GM13977 (cell line): ENCODE measurements at regions not wholly inside any gene's neighbourhood (a gene's known extent, or its start where the extent isn't known, plus 50 kb on each side); places are given as distances from the start of the nearest gene placed in this dataset.

ENCODE experiments used
- DNase-seq: peaks from one replicate; pipeline ENCODE4 v3.0.0; 2012; ENCODE audit warnings: low spot score
- in situ Hi-C: fragments of 300-500 bp; cut with MboI; formaldehyde crosslinking; loops from one replicate; pipeline ENCODE4 v1.12.0; 2022; ENCODE audit warnings: low sequenced_read_pairs, low pct_unique_long_range_greater_than_20kb, mixed read lengths, inconsistent platforms; ENCODE audit not compliant: unreplicated experiment
- TF ChIP-seq, protein P1 (sequence below): IDR thresholded peaks from 2 replicates; pipeline ENCODE4 v1.5.1; 2012; ENCODE audit warnings: mild to moderate bottlenecking, control low read depth; ENCODE audit not compliant: insufficient read depth; ENCODE audit errors: extremely low read depth, missing control alignments

DNA sequence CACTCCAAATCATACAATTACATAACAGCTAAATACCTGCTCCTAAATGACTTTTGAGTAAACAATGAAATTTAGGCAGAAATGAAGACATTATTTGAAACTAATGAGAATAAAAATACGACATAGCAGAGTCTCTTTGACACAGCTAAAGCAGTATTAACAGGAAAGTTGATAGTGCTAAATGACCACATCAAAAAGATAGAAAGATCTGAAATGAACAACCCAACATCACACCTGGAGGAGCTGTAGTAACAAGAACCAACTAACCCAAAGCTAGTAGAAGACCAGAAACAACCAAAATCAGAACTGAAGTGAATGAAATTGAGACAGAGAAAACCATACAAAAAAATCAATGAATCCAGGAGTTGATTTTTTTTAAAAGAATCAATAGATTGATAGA lies 257.8 kb downstream of the ARAP2 start:
- in situ Hi-C loops = no loop called here
- TF ChIP-seq, protein P1, sequence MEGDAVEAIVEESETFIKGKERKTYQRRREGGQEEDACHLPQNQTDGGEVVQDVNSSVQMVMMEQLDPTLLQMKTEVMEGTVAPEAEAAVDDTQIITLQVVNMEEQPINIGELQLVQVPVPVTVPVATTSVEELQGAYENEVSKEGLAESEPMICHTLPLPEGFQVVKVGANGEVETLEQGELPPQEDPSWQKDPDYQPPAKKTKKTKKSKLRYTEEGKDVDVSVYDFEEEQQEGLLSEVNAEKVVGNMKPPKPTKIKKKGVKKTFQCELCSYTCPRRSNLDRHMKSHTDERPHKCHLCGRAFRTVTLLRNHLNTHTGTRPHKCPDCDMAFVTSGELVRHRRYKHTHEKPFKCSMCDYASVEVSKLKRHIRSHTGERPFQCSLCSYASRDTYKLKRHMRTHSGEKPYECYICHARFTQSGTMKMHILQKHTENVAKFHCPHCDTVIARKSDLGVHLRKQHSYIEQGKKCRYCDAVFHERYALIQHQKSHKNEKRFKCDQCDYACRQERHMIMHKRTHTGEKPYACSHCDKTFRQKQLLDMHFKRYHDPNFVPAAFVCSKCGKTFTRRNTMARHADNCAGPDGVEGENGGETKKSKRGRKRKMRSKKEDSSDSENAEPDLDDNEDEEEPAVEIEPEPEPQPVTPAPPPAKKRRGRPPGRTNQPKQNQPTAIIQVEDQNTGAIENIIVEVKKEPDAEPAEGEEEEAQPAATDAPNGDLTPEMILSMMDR = no peak
- DNase-seq = no peak

DNA sequence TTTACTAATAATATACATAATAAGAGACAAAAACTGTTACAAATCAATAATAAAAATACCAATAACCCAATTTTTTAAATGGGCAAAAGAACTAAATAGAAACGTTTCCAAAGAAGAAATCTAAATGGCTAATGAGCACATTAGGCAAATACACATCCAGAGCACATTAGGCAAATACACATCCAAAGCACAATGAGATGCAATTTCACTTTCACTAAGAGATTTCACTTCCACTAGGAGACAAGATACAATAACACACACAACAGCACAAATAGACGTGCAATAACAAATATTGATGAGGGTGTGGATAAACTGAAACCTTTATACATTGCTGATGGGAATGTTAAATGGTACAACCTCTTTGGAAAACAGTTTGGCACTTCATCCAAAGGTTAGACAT lies 250.7 kb downstream of the ARAP2 start:
- in situ Hi-C loops = no loop called here
- TF ChIP-seq, protein P1 = no peak
- no peak for DNase-seq

DNA sequence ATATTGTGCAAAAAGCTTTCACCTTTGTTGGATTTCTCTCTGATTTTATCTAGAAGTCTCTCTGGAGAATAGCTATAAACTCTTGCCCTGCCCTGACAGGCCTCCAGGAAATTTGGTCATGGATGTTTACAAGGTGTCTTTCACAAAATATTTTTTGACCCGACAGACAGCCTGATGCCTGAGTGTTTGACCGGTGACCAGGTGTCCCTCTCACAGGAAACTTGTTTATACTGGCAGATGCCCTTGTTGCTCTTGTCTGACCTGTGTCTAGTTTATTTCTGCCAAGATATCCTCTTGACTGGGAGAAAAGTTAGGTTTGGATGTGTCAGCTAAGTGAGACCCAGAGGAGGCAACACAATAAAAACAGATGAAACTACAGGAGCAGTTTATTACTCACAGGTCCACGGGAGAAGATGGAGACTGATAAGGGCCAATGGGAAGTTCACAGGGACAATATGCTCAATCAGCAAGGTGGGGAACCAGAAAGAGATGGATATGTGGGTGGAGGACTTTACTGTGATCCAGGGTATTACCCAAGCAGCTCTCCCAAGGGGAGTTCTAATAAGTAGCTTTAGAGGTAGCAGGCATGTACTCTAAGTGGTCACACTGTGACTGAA lies 243.3 kb downstream of the ARAP2 start:
- in situ Hi-C loops = no loop called here
- DNase-seq = no peak
- TF ChIP-seq, protein P1 = no peak

DNA sequence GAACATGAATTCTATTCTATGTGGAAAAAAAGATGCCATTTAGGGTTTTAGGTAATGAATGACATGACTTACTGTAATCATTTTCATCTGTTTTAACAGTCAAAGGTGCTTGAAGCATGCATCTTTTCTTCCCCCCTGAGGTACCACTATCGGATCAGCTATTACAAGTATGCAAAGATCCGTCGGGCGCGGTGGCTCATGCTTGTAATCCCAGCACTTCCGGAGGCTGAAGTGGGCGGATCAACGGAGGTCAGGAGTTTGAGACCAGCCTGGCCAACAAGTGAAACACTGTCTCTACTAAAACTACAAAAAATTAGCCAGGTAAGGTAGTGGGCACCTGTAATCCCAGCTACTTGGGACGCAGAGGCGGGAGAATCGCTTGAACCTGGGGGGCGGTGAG lies 241.3 kb downstream of the ARAP2 start:
- no peak for DNase-seq
- in situ Hi-C loops = no loop called here
- TF ChIP-seq, protein P1 = no peak

DNA sequence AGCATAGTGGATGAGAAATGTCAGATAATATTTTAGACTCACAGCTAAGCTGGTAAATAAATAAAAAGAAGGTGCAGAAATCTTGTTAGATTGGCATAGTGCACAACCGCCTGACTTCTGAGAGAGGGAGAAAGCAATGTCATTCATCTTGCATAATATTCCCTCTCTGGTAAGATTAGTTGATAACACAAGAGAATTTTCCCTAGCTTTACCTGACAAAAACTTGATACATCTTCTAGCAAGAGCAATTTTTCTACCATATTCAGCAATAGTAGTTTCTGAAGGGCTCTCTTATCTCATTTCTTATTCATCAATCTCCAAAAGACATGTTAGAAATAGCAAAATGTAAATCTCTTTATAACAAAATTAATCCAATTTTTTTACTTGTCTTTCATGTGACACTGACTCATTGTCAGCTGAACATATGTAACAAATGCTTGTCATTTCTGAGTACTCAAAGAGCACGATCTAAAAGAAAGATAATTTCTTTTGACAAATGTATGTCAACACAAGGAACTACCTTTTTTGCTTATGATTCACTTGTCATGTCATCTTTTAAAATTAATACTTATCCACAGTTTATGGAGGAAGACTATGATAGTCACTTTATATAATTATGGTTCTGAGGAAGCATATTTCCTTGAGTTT lies 240.0 kb downstream of the ARAP2 start:
- TF ChIP-seq, protein P1 = no peak
- no peak for DNase-seq
- in situ Hi-C loops = no loop called here

DNA sequence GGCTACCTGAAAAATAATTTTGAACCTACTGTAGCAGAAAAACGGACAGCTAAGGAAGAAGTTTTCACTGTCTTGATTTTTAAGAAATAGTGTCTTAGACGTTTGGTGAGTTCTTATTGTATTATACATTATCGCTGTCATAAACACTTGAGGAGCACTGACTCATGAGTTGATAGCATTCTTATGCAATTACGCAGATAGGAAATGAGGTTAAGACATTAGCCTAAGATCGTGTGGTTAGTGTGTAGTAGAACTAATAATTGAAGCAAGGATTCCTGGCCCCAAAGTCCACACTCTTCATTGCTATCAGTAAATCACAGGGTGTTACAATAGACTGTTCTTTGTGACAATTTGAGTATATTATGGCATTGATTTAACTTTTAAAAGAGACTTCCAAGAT lies 238.1 kb downstream of the ARAP2 start:
- TF ChIP-seq, protein P1 = no peak
- DNase-seq = no peak
- in situ Hi-C loops = no loop called here
